ENCODE measurements at regions not wholly inside any gene's neighbourhood (a gene's known extent, or its start where the extent isn't known, plus 50 kb on each side); places are given as distances from the start of the nearest gene placed in this dataset.

- no peak overlapping the region for H3K9ac ChIP-seq (ENCODE audit: low read length)
- H2BK120ac ChIP-seq (ENCODE audit: low read depth, low read length): no peak overlapping the region
- H4K91ac ChIP-seq (ENCODE audit: low read length): no peak overlapping the region
- no peak overlapping the region for H3K14ac ChIP-seq (ENCODE audit: low read length in 2 of 2)
- no peak overlapping the region for H2BK15ac ChIP-seq (ENCODE audit: low read depth, poor library complexity, severe bottlenecking)
- H3K36me3 ChIP-seq (ENCODE audit: control insufficient read depth in 1 of 2, insufficient read depth in 2 of 2, low read depth in 1 of 2, low read length in 2 of 2): no peaks in the 10 kb centered on the region
- no peak overlapping the region for H2AK5ac ChIP-seq (ENCODE audit: low read length, severe bottlenecking)
- H3K23ac ChIP-seq (ENCODE audit: low read length in 2 of 2): no peak overlapping the region
- H3K18ac ChIP-seq (ENCODE audit: low read depth in 1 of 2, low read length in 2 of 2): no peak overlapping the region
- H2AFZ ChIP-seq (ENCODE audit: low read depth, low read length): no peak overlapping the region
- H3K4me1 ChIP-seq (ENCODE audit: control insufficient read depth, insufficient read depth, low read depth, low read length): no peaks in the 10 kb centered on the region
- no peak overlapping the region for H2BK5ac ChIP-seq (ENCODE audit: low read depth, low read length, poor library complexity, severe bottlenecking)
- H3K4me3 ChIP-seq (ENCODE audit: insufficient read depth in 1 of 2, low read depth in 1 of 2, low read length in 2 of 2): no peak overlapping the region
- H3K4ac ChIP-seq (ENCODE audit: low read depth in 1 of 2, low read length in 2 of 2): no peak overlapping the region
- no peak overlapping the region for H2BK12ac ChIP-seq (ENCODE audit: low read length in 2 of 2)
- H3K4me2 ChIP-seq (ENCODE audit: low read length, poor library complexity, severe bottlenecking): no peak overlapping the region
- no peak for DNase-seq
- H3K9me3 ChIP-seq (ENCODE audit: control insufficient read depth, low read length): no peaks in the 10 kb centered on the region
- no peak overlapping the region for H4K8ac ChIP-seq (ENCODE audit: low read length)
- whole genome bisulfite sequencing: 63% methylated on average over 1 of the region's 1 CpG
- no peaks in the 10 kb centered on the region for H3K79me1 ChIP-seq (replicated peaks; ENCODE audit: low read length, poor library complexity, severe bottlenecking)
- H3K27me3 ChIP-seq (ENCODE audit: control insufficient read depth in 1 of 2, insufficient read depth in 1 of 2, low read length in 2 of 2): no peaks in the 10 kb centered on the region
- no peak overlapping the region for H3K27ac ChIP-seq (ENCODE audit: low read length, poor library complexity, severe bottlenecking)
Observed at GRCh38 chr14:30058401-30058800, 130.8 kb upstream of the PRKD1 start.

GRCh38 chr14:30063746-30064145 is 136.1 kb upstream of the PRKD1 start:
- DNase-seq: no peak
- Histone ChIP-seq H4K91ac (ENCODE audit: low read length) (no peak overlapping the region), H2AK5ac (ENCODE audit: low read length, severe bottlenecking) (no peak overlapping the region), H3K27ac (ENCODE audit: low read length, poor library complexity, severe bottlenecking) (no peak overlapping the region), H2BK5ac (ENCODE audit: low read depth, low read length, poor library complexity, severe bottlenecking) (no peak overlapping the region), H3K9ac (ENCODE audit: low read length) (no peak overlapping the region), H3K18ac (ENCODE audit: low read depth in 1 of 2, low read length in 2 of 2) (no peak overlapping the region), H3K4me2 (ENCODE audit: low read length, poor library complexity, severe bottlenecking) (no peak overlapping the region), H3K4me1 (ENCODE audit: control insufficient read depth, insufficient read depth, low read depth, low read length) (no peaks in the 10 kb centered on the region), H3K14ac (ENCODE audit: low read length in 2 of 2) (no peak overlapping the region), H3K23ac (ENCODE audit: low read length in 2 of 2) (no peak overlapping the region), H3K79me1 (replicated peaks; ENCODE audit: low read length, poor library complexity, severe bottlenecking) (no peaks in the 10 kb centered on the region), H2AFZ (ENCODE audit: low read depth, low read length) (no peak overlapping the region), H3K9me3 (ENCODE audit: control insufficient read depth, low read length) (no peaks in the 10 kb centered on the region), H3K27me3 (ENCODE audit: control insufficient read depth in 1 of 2, insufficient read depth in 1 of 2, low read length in 2 of 2) (no peaks in the 10 kb centered on the region), H2BK12ac (ENCODE audit: low read length in 2 of 2) (no peak overlapping the region), H2BK120ac (ENCODE audit: low read depth, low read length) (no peak overlapping the region), H3K4ac (ENCODE audit: low read depth in 1 of 2, low read length in 2 of 2) (no peak overlapping the region), H3K36me3 (ENCODE audit: control insufficient read depth in 1 of 2, insufficient read depth in 2 of 2, low read depth in 1 of 2, low read length in 2 of 2) (no peaks in the 10 kb centered on the region), H2BK15ac (ENCODE audit: low read depth, poor library complexity, severe bottlenecking) (no peak overlapping the region), H4K8ac (ENCODE audit: low read length) (no peak overlapping the region), H3K4me3 (ENCODE audit: insufficient read depth in 1 of 2, low read depth in 1 of 2, low read length in 2 of 2) (no peak overlapping the region)
- WGBS: 17% methylated on average over 1 of the region's 2 CpGs

- Histone ChIP-seq H3K23ac (ENCODE audit: low read length in 2 of 2) (no peak overlapping the region), H3K36me3 (ENCODE audit: control insufficient read depth in 1 of 2, insufficient read depth in 2 of 2, low read depth in 1 of 2, low read length in 2 of 2) (no peaks in the 10 kb centered on the region), H4K91ac (ENCODE audit: low read length) (no peak overlapping the region), H3K9ac (ENCODE audit: low read length) (no peak overlapping the region), H3K14ac (ENCODE audit: low read length in 2 of 2) (no peak overlapping the region), H3K27me3 (ENCODE audit: control insufficient read depth in 1 of 2, insufficient read depth in 1 of 2, low read length in 2 of 2) (no peaks in the 10 kb centered on the region), H2AK5ac (ENCODE audit: low read length, severe bottlenecking) (no peak overlapping the region), H3K27ac (ENCODE audit: low read length, poor library complexity, severe bottlenecking) (no peak overlapping the region), H4K8ac (ENCODE audit: low read length) (no peak overlapping the region), H3K4me2 (ENCODE audit: low read length, poor library complexity, severe bottlenecking) (no peak overlapping the region), H2BK12ac (ENCODE audit: low read length in 2 of 2) (no peak overlapping the region), H3K79me1 (replicated peaks; ENCODE audit: low read length, poor library complexity, severe bottlenecking) (no peaks in the 10 kb centered on the region), H3K9me3 (ENCODE audit: control insufficient read depth, low read length) (no peaks in the 10 kb centered on the region), H3K4me3 (ENCODE audit: insufficient read depth in 1 of 2, low read depth in 1 of 2, low read length in 2 of 2) (no peak overlapping the region), H2BK15ac (ENCODE audit: low read depth, poor library complexity, severe bottlenecking) (no peak overlapping the region), H2AFZ (ENCODE audit: low read depth, low read length) (no peak overlapping the region), H3K4ac (ENCODE audit: low read depth in 1 of 2, low read length in 2 of 2) (no peak overlapping the region), H3K4me1 (ENCODE audit: control insufficient read depth, insufficient read depth, low read depth, low read length) (no peaks in the 10 kb centered on the region), H2BK5ac (ENCODE audit: low read depth, low read length, poor library complexity, severe bottlenecking) (no peak overlapping the region), H3K18ac (ENCODE audit: low read depth in 1 of 2, low read length in 2 of 2) (no peak overlapping the region), H2BK120ac (ENCODE audit: low read depth, low read length) (no peak overlapping the region)
- no peak for DNase-seq
Observed at GRCh38 chr14:30064454-30064853, 136.8 kb upstream of the PRKD1 start.

- WGBS: 29% methylated on average over 1 of the region's 1 CpG
- no peak overlapping the region for H3K23ac ChIP-seq (ENCODE audit: low read length in 2 of 2)
Observed at GRCh38 chr14:30069536-30069935, 141.9 kb upstream of the PRKD1 start.

More at GRCh38 chr14:30069536-30069935, 141.9 kb upstream of the PRKD1 start:
- no peaks in the 10 kb centered on the region for H3K27me3 ChIP-seq (ENCODE audit: control insufficient read depth in 1 of 2, insufficient read depth in 1 of 2, low read length in 2 of 2)
- H2BK120ac ChIP-seq (ENCODE audit: low read depth, low read length): no peak overlapping the region
- no peak overlapping the region for H2AFZ ChIP-seq (ENCODE audit: low read depth, low read length)
- H2BK5ac ChIP-seq (ENCODE audit: low read depth, low read length, poor library complexity, severe bottlenecking): no peak overlapping the region
- no peak overlapping the region for H3K4me3 ChIP-seq (ENCODE audit: insufficient read depth in 1 of 2, low read depth in 1 of 2, low read length in 2 of 2)
- no peak overlapping the region for H3K9ac ChIP-seq (ENCODE audit: low read length)
- peaks cover 3% of the 10 kb centered on the region for H3K9me3 ChIP-seq (ENCODE audit: control insufficient read depth, low read length)
- H3K36me3 ChIP-seq (ENCODE audit: control insufficient read depth in 1 of 2, insufficient read depth in 2 of 2, low read depth in 1 of 2, low read length in 2 of 2): no peaks in the 10 kb centered on the region
- no peak overlapping the region for H2BK15ac ChIP-seq (ENCODE audit: low read depth, poor library complexity, severe bottlenecking)
- no peak overlapping the region for H3K18ac ChIP-seq (ENCODE audit: low read depth in 1 of 2, low read length in 2 of 2)
- H3K27ac ChIP-seq (ENCODE audit: low read length, poor library complexity, severe bottlenecking): no peak overlapping the region
- no peaks in the 10 kb centered on the region for H3K79me1 ChIP-seq (replicated peaks; ENCODE audit: low read length, poor library complexity, severe bottlenecking)
- H2AK5ac ChIP-seq (ENCODE audit: low read length, severe bottlenecking): no peak overlapping the region
- no peak overlapping the region for H4K8ac ChIP-seq (ENCODE audit: low read length)
- H2BK12ac ChIP-seq (ENCODE audit: low read length in 2 of 2): no peak overlapping the region
- DNase-seq: no peak
- no peak overlapping the region for H3K4ac ChIP-seq (ENCODE audit: low read depth in 1 of 2, low read length in 2 of 2)
- H3K4me2 ChIP-seq (ENCODE audit: low read length, poor library complexity, severe bottlenecking): no peak overlapping the region
- H3K4me1 ChIP-seq (ENCODE audit: control insufficient read depth, insufficient read depth, low read depth, low read length): no peaks in the 10 kb centered on the region
- no peak overlapping the region for H4K91ac ChIP-seq (ENCODE audit: low read length)
- no peak overlapping the region for H3K14ac ChIP-seq (ENCODE audit: low read length in 2 of 2)
